ENCODE measurements at regions not wholly inside any gene's neighbourhood (a gene's known extent, or its start where the extent isn't known, plus 50 kb on each side); places are given as distances from the start of the nearest gene placed in this dataset.

DNA sequence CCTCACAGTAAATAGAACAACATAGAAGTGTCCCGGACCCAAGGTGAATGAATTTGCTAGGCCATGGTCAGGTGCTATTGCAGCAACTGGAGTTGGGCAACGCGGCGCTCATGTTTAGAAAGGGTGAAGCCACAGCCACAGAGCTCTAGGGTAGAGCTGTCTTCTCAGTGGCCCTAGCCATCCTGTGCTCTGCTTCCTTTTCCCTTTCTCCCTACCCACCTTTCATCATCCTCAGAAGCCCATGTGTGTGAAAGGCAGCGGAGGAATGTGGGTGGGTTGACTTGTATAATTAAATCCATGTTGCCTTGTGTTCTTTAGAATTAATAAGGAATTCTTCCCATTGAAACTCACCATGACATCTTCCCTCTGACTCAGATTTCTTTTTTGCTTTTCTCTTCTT is 336.7 kb downstream of the OSR1 start:
- TF ChIP-seq, protein P1, sequence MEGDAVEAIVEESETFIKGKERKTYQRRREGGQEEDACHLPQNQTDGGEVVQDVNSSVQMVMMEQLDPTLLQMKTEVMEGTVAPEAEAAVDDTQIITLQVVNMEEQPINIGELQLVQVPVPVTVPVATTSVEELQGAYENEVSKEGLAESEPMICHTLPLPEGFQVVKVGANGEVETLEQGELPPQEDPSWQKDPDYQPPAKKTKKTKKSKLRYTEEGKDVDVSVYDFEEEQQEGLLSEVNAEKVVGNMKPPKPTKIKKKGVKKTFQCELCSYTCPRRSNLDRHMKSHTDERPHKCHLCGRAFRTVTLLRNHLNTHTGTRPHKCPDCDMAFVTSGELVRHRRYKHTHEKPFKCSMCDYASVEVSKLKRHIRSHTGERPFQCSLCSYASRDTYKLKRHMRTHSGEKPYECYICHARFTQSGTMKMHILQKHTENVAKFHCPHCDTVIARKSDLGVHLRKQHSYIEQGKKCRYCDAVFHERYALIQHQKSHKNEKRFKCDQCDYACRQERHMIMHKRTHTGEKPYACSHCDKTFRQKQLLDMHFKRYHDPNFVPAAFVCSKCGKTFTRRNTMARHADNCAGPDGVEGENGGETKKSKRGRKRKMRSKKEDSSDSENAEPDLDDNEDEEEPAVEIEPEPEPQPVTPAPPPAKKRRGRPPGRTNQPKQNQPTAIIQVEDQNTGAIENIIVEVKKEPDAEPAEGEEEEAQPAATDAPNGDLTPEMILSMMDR (IDR thresholded peaks at IDR 0.05; ENCODE audit: insufficient read depth, low read length) = no peak
- TF ChIP-seq POLR2AphosphoS5 (IDR thresholded peaks at IDR 0.05; ENCODE audit: low read depth) (no peak), GABPA (IDR thresholded peaks at IDR 0.05; ENCODE audit: low read depth) (no peak)
- TF ChIP-seq, protein P2, sequence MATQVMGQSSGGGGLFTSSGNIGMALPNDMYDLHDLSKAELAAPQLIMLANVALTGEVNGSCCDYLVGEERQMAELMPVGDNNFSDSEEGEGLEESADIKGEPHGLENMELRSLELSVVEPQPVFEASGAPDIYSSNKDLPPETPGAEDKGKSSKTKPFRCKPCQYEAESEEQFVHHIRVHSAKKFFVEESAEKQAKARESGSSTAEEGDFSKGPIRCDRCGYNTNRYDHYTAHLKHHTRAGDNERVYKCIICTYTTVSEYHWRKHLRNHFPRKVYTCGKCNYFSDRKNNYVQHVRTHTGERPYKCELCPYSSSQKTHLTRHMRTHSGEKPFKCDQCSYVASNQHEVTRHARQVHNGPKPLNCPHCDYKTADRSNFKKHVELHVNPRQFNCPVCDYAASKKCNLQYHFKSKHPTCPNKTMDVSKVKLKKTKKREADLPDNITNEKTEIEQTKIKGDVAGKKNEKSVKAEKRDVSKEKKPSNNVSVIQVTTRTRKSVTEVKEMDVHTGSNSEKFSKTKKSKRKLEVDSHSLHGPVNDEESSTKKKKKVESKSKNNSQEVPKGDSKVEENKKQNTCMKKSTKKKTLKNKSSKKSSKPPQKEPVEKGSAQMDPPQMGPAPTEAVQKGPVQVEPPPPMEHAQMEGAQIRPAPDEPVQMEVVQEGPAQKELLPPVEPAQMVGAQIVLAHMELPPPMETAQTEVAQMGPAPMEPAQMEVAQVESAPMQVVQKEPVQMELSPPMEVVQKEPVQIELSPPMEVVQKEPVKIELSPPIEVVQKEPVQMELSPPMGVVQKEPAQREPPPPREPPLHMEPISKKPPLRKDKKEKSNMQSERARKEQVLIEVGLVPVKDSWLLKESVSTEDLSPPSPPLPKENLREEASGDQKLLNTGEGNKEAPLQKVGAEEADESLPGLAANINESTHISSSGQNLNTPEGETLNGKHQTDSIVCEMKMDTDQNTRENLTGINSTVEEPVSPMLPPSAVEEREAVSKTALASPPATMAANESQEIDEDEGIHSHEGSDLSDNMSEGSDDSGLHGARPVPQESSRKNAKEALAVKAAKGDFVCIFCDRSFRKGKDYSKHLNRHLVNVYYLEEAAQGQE (IDR thresholded peaks at IDR 0.05; ENCODE audit: insufficient replicate concordance, low read depth) = no peak
